Liver (tissue), 3 donors: ENCODE measurements at regions not wholly inside any gene's neighbourhood (a gene's known extent, or its start where the extent isn't known, plus 50 kb on each side); places are given as distances from the start of the nearest gene placed in this dataset.

ENCODE experiments used
- CTCF ChIP-seq: fragments of 150-350 bp; IDR thresholded peaks from 2 replicates; pipeline ENCODE4 v1.5.1; 2017; ENCODE audit warnings: improper control_type of control experiment, low read depth, low read length; ENCODE audit not compliant: missing input control
- FOXA2 ChIP-seq: IDR thresholded peaks from 2 replicates; pipeline ENCODE4 v1.6.1; 2016; ENCODE audit warnings: antibody characterized with exemption
- GABPA ChIP-seq, 2 donors: IDR thresholded peaks in 1 of 2; conservative IDR thresholded peaks in 1 of 2; 2 replicates each; pipeline ENCODE4 v1.6.1; 2016; ENCODE audit warnings: antibody characterized with exemption in 2 of 2, mild to moderate bottlenecking in 1 of 2, moderate library complexity in 1 of 2
- JUND ChIP-seq, 2 donors: IDR thresholded peaks; 2 replicates each; pipeline ENCODE4 v1.6.1; 2016; ENCODE audit warnings: antibody characterized with exemption in 2 of 2
- MAX ChIP-seq: IDR thresholded peaks from 2 replicates; pipeline ENCODE4 v1.6.1; 2016; ENCODE audit warnings: antibody characterized with exemption
- RAD21 ChIP-seq, 2 donors: IDR thresholded peaks; 2 replicates each; pipeline ENCODE4 v1.6.1; 2016; ENCODE audit warnings: antibody characterized with exemption in 2 of 2, mild to moderate bottlenecking in 2 of 2
- REST ChIP-seq: IDR thresholded peaks from 2 replicates; pipeline ENCODE4 v1.6.1; 2016; ENCODE audit warnings: antibody characterized with exemption, mild to moderate bottlenecking
- SP1 ChIP-seq: IDR thresholded peaks from 2 replicates; pipeline ENCODE4 v1.6.1; 2018; ENCODE audit warnings: antibody characterized with exemption, mild to moderate bottlenecking
- TAF1 ChIP-seq: conservative IDR thresholded peaks from 2 replicates; pipeline ENCODE4 v1.6.1; 2016; ENCODE audit warnings: antibody characterized with exemption, mild to moderate bottlenecking
- YY1 ChIP-seq: IDR thresholded peaks from 2 replicates; pipeline ENCODE4 v1.6.1; 2016; ENCODE audit warnings: antibody characterized with exemption, mild to moderate bottlenecking
- donor health status: healthy.
- donor health status: healthy.

GRCh38 chr13:70189981-70190380 is 81.7 kb upstream of the KLHL1 start:
- TF ChIP-seq CTCF (no peak), RAD21 (IDR thresholded peaks at IDR 0.05) (no peak), SP1 (no peak), TAF1 (no peak), YY1 (no peak), REST (no peak), MAX (no peak), GABPA (IDR thresholded peaks at IDR 0.05 in 1 of 2, conservative IDR thresholded peaks at IDR 0.05 in 1 of 2) (no peak), JUND (IDR thresholded peaks at IDR 0.05) (no peak), FOXA2 (no peak)
